Mesenchymal stem cell (in vitro differentiated cells and primary cell): ENCODE measurements at regions not wholly inside any gene's neighbourhood (a gene's known extent, or its start where the extent isn't known, plus 50 kb on each side); places are given as distances from the start of the nearest gene placed in this dataset.

ENCODE experiments used
- DNase-seq: peaks from one replicate; pipeline ENCODE4 v3.0.0-alpha.2; 2013
- H2AFZ ChIP-seq: one replicate; pipeline ENCODE4 v1.6.1; 2013; ENCODE audit warnings: low read depth, mild to moderate bottlenecking, control low read depth, inconsistent platforms, low read length, moderate library complexity
- H2AK5ac ChIP-seq: 2 replicates; pipeline ENCODE4 v1.6.1; 2013; ENCODE audit warnings: low read length, moderate library complexity, mild to moderate bottlenecking, inconsistent platforms; ENCODE audit not compliant: severe bottlenecking
- H2BK120ac ChIP-seq: one replicate; pipeline ENCODE4 v1.6.1; 2013; ENCODE audit warnings: low read depth, mild to moderate bottlenecking, inconsistent platforms, low read length, moderate library complexity
- H2BK12ac ChIP-seq, 2 experiments: one replicate each; pipeline ENCODE4 v1.6.1; 2013; ENCODE audit warnings: inconsistent platforms in 2 of 2, low read length in 2 of 2, mild to moderate bottlenecking in 2 of 2, moderate library complexity in 2 of 2, control low read depth in 1 of 2
- H2BK15ac ChIP-seq: one replicate; pipeline ENCODE4 v1.6.1; 2013; ENCODE audit warnings: mild to moderate bottlenecking, low read depth, inconsistent platforms; ENCODE audit not compliant: poor library complexity, severe bottlenecking
- H2BK5ac ChIP-seq: 2 replicates; pipeline ENCODE4 v1.6.1; 2013; ENCODE audit warnings: low read depth, mild to moderate bottlenecking, low read length, control low read depth, inconsistent platforms; ENCODE audit not compliant: poor library complexity, severe bottlenecking
- H3K14ac ChIP-seq, 2 experiments: one replicate each; pipeline ENCODE4 v1.6.1; 2013; ENCODE audit warnings: inconsistent platforms in 2 of 2, low read length in 2 of 2, control low read depth in 1 of 2, mild to moderate bottlenecking in 1 of 2, moderate library complexity in 1 of 2
- H3K18ac ChIP-seq, 2 experiments: one replicate each; pipeline ENCODE4 v1.6.1; 2013; ENCODE audit warnings: inconsistent platforms in 2 of 2, low read length in 2 of 2, control low read depth in 1 of 2, low read depth in 1 of 2, mild to moderate bottlenecking in 1 of 2
- H3K23ac ChIP-seq, 2 experiments: one replicate each; pipeline ENCODE4 v1.6.1; 2013; ENCODE audit warnings: inconsistent platforms in 2 of 2, low read length in 2 of 2, mild to moderate bottlenecking in 2 of 2, moderate library complexity in 2 of 2, control low read depth in 1 of 2
- H3K27ac ChIP-seq: 2 replicates; pipeline ENCODE4 v1.5.1; 2013; ENCODE audit warnings: mild to moderate bottlenecking, moderate library complexity, low read length, control low read depth, inconsistent platforms; ENCODE audit not compliant: poor library complexity, severe bottlenecking
- H3K27me3 ChIP-seq, 2 experiments: 2 replicates each; pipeline versions ENCODE4 v1.6.1 to v1.7.0; 2013; ENCODE audit warnings: low read length in 2 of 2, mild to moderate bottlenecking in 2 of 2, moderate library complexity in 2 of 2, control low read depth in 1 of 2, inconsistent platforms in 1 of 2; ENCODE audit not compliant: control insufficient read depth in 1 of 2, insufficient read depth in 1 of 2
- H3K36me3 ChIP-seq, 2 experiments: 2 replicates each; pipeline versions ENCODE4 v1.6.1 to v1.7.0; 2013; ENCODE audit warnings: low read length in 2 of 2, control low read depth in 1 of 2, inconsistent platforms in 1 of 2, low read depth in 1 of 2, mild to moderate bottlenecking in 1 of 2; ENCODE audit not compliant: insufficient read depth in 2 of 2, control insufficient read depth in 1 of 2
- H3K4ac ChIP-seq, 2 experiments: one replicate each; pipeline ENCODE4 v1.6.1; 2013; ENCODE audit warnings: inconsistent platforms in 2 of 2, low read length in 2 of 2, mild to moderate bottlenecking in 2 of 2, moderate library complexity in 2 of 2, control low read depth in 1 of 2, low read depth in 1 of 2
- H3K4me1 ChIP-seq: 2 replicates; pipeline ENCODE4 v1.6.1; 2013; ENCODE audit warnings: low read depth, low read length, control low read depth; ENCODE audit not compliant: control insufficient read depth, insufficient read depth
- H3K4me2 ChIP-seq: 2 replicates; pipeline ENCODE4 v1.6.1; 2013; ENCODE audit warnings: low read length, mild to moderate bottlenecking, inconsistent platforms; ENCODE audit not compliant: poor library complexity, severe bottlenecking
- H3K4me3 ChIP-seq, 2 experiments: 2 replicates each; pipeline versions ENCODE4 v1.5.1 to v1.7.0; 2013; ENCODE audit warnings: low read length in 2 of 2, mild to moderate bottlenecking in 2 of 2, control low read depth in 1 of 2, low read depth in 1 of 2; ENCODE audit not compliant: insufficient read depth in 1 of 2
- H3K79me1 ChIP-seq: replicated peaks from 2 replicates; pipeline ENCODE4 v1.6.1; 2013; ENCODE audit warnings: mild to moderate bottlenecking, control low read depth, low read length, inconsistent platforms; ENCODE audit not compliant: poor library complexity, severe bottlenecking
- H3K9ac ChIP-seq: 2 replicates; pipeline ENCODE4 v1.7.0; 2013; ENCODE audit warnings: mild to moderate bottlenecking, low read length, moderate library complexity
- H3K9me3 ChIP-seq: 2 replicates; pipeline ENCODE4 v1.7.0; 2013; ENCODE audit warnings: mild to moderate bottlenecking, low read length; ENCODE audit not compliant: control insufficient read depth
- H4K8ac ChIP-seq: one replicate; pipeline ENCODE4 v1.6.1; 2013; ENCODE audit warnings: inconsistent platforms, mild to moderate bottlenecking, low read length, moderate library complexity
- H4K91ac ChIP-seq: one replicate; pipeline ENCODE4 v1.6.1; 2013; ENCODE audit warnings: mild to moderate bottlenecking, low read length, inconsistent platforms
- WGBS: methylation state at CpG from one replicate; pipeline ENCODE4 v1.1.7; 2013; ENCODE audit warnings: mixed read lengths; 5-methylcytosine and 5-hydroxymethylcytosine counted together

GRCh38 chr4:119816473-119816872 lies 187.9 kb upstream of the PDE5A start:
- Histone ChIP-seq H2BK12ac (no peak overlapping the region), H4K91ac (no peak overlapping the region), H2AK5ac (no peak overlapping the region), H3K27me3 (no peaks in the 10 kb centered on the region), H3K36me3 (no peaks in the 10 kb centered on the region), H2BK15ac (no peak overlapping the region), H2BK5ac (no peak overlapping the region), H3K4me1 (no peaks in the 10 kb centered on the region), H3K9me3 (peaks cover 14% of the 10 kb centered on the region), H2BK120ac (no peak overlapping the region), H3K79me1 (no peaks in the 10 kb centered on the region), H3K27ac (no peak overlapping the region), H2AFZ (no peak overlapping the region), H3K4ac (no peak overlapping the region), H3K9ac (no peak overlapping the region), H3K18ac (no peak overlapping the region), H4K8ac (no peak overlapping the region), H3K4me3 (no peak overlapping the region), H3K4me2 (no peak overlapping the region), H3K23ac (no peak overlapping the region), H3K14ac (no peak overlapping the region)
- no peak for DNase-seq

- H3K14ac ChIP-seq: no peak overlapping the region
- H4K91ac ChIP-seq: no peak overlapping the region
- no peak overlapping the region for H2BK15ac ChIP-seq
- WGBS: 100% methylated on average over 1 of the region's 1 CpG
- no peak overlapping the region for H3K23ac ChIP-seq
- no peak overlapping the region for H3K9ac ChIP-seq
- no peaks in the 10 kb centered on the region for H3K27me3 ChIP-seq
- peaks cover 24% of the 10 kb centered on the region for H3K9me3 ChIP-seq
- no peak overlapping the region for H3K4me2 ChIP-seq
- no peak overlapping the region for H2AFZ ChIP-seq
- no peak overlapping the region for H4K8ac ChIP-seq
- no peak overlapping the region for H3K4me3 ChIP-seq
- no peak for DNase-seq
- H2BK5ac ChIP-seq: no peak overlapping the region
- no peak overlapping the region for H2BK12ac ChIP-seq
- H2BK120ac ChIP-seq: no peak overlapping the region
- no peaks in the 10 kb centered on the region for H3K36me3 ChIP-seq
- H3K4me1 ChIP-seq: no peaks in the 10 kb centered on the region
- no peaks in the 10 kb centered on the region for H3K79me1 ChIP-seq
- H3K4ac ChIP-seq: no peak overlapping the region
- H3K27ac ChIP-seq: no peak overlapping the region
- no peak overlapping the region for H3K18ac ChIP-seq
- H2AK5ac ChIP-seq: no peak overlapping the region
Measured at GRCh38 chr4:119810001-119810400, 181.4 kb upstream of the PDE5A start.

- Histone ChIP-seq H3K4me3 (no peak overlapping the region), H3K27ac (no peak overlapping the region), H3K4me1 (no peaks in the 10 kb centered on the region), H3K4ac (no peak overlapping the region), H4K91ac (no peak overlapping the region), H3K9me3 (peaks cover 10% of the 10 kb centered on the region), H4K8ac (no peak overlapping the region), H3K79me1 (no peaks in the 10 kb centered on the region), H3K18ac (no peak overlapping the region), H3K14ac (no peak overlapping the region), H2BK5ac (no peak overlapping the region), H2AK5ac (no peak overlapping the region), H2AFZ (no peak overlapping the region), H2BK12ac (no peak overlapping the region), H3K9ac (no peak overlapping the region), H3K23ac (no peak overlapping the region), H3K36me3 (no peaks in the 10 kb centered on the region), H3K27me3 (no peaks in the 10 kb centered on the region), H3K4me2 (no peak overlapping the region), H2BK120ac (no peak overlapping the region), H2BK15ac (no peak overlapping the region)
- DNase-seq: no peak
- no CpG with 5 or more reads among the region's 1 CpG for WGBS
Measured at GRCh38 chr4:119804404-119804803, 175.8 kb upstream of the PDE5A start.

GRCh38 chr4:119797238-119797894 lies 168.8 kb upstream of the PDE5A start:
- 98% methylated on average over 2 of the region's 2 CpGs for WGBS

More at GRCh38 chr4:119797238-119797894, 168.8 kb upstream of the PDE5A start:
- Histone ChIP-seq H4K91ac (no peak overlapping the region), H3K4me2 (no peak overlapping the region), H2BK15ac (no peak overlapping the region), H2BK120ac (no peak overlapping the region), H3K4me3 (no peak overlapping the region), H2AFZ (no peak overlapping the region), H3K27ac (no peak overlapping the region), H3K4ac (no peak overlapping the region), H3K18ac (no peak overlapping the region), H3K14ac (no peak overlapping the region), H2BK12ac (no peak overlapping the region), H3K9ac (no peak overlapping the region), H3K79me1 (no peaks in the 10 kb centered on the region), H3K27me3 (no peaks in the 10 kb centered on the region), H3K4me1 (no peaks in the 10 kb centered on the region), H3K36me3 (no peaks in the 10 kb centered on the region), H3K9me3 (no peaks in the 10 kb centered on the region), H4K8ac (no peak overlapping the region), H2BK5ac (no peak overlapping the region), H2AK5ac (no peak overlapping the region), H3K23ac (no peak overlapping the region)
- no peak for DNase-seq
